ENCODE measurements at regions not wholly inside any gene's neighbourhood (a gene's known extent, or its start where the extent isn't known, plus 50 kb on each side); places are given as distances from the start of the nearest gene placed in this dataset.

DNA sequence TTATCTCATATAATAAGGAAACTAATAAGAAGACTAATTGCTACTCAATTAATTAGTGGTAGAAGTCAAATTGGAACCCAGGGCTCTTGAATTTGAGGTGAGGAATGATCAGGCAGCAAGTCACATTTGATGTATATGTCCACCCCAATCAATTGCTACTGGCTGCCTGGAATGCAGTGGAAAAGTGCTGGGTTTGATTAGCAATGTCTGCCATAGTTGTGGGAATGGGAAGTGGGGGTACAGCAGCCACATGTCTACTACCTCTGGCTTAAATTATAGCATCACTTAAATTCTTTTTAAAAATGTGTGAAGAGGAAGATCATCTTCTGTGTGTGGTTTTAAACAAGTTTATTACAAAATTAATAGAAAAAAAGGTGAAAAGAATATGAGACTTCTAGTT lies 50.8 kb upstream of the NAV2 start:
- Histone ChIP-seq H3K9me3 (ENCODE audit: control insufficient read depth in 2 of 2, low read length in 2 of 2) (no peaks in the 10 kb centered on the region), H3K4me1 (ENCODE audit: control insufficient read depth, insufficient read depth, low read length) (peaks cover 10% of the 10 kb centered on the region), H3K27me3 (ENCODE audit: control insufficient read depth in 1 of 2, insufficient read depth in 2 of 2, low read length in 2 of 2) (no peaks in the 10 kb centered on the region), H3K9ac (ENCODE audit: low read length in 2 of 2) (no peak overlapping the region), H3K36me3 (ENCODE audit: control insufficient read depth in 2 of 2, insufficient read depth in 2 of 2, low read length in 2 of 2) (no peaks in the 10 kb centered on the region), H3K4me3 (ENCODE audit: low read length in 2 of 2) (no peak overlapping the region), H3K27ac (ENCODE audit: low read length) (no peak overlapping the region)

GRCh38 chr11:19660076-19660475 lies 52.6 kb upstream of the NAV2 start:
- Histone ChIP-seq H3K4me3 (ENCODE audit: low read length in 2 of 2) (no peak overlapping the region), H3K4me1 (ENCODE audit: control insufficient read depth, insufficient read depth, low read length) (peaks cover 10% of the 10 kb centered on the region), H3K9ac (ENCODE audit: low read length in 2 of 2) (peak overlapping the region; percentile 24 to 36), H3K9me3 (ENCODE audit: control insufficient read depth in 2 of 2, low read length in 2 of 2) (no peaks in the 10 kb centered on the region), H3K27ac (ENCODE audit: low read length) (peak overlapping the region; percentile 81), H3K36me3 (ENCODE audit: control insufficient read depth in 2 of 2, insufficient read depth in 2 of 2, low read length in 2 of 2) (no peaks in the 10 kb centered on the region), H3K27me3 (ENCODE audit: control insufficient read depth in 1 of 2, insufficient read depth in 2 of 2, low read length in 2 of 2) (no peaks in the 10 kb centered on the region)

- Histone ChIP-seq H3K4me1 (ENCODE audit: control insufficient read depth, insufficient read depth, low read length) (peaks cover 10% of the 10 kb centered on the region), H3K27me3 (ENCODE audit: control insufficient read depth in 1 of 2, insufficient read depth in 2 of 2, low read length in 2 of 2) (no peaks in the 10 kb centered on the region), H3K9me3 (ENCODE audit: control insufficient read depth in 2 of 2, low read length in 2 of 2) (no peaks in the 10 kb centered on the region), H3K27ac (ENCODE audit: low read length) (peak overlapping the region; percentile 62), H3K9ac (ENCODE audit: low read length in 2 of 2) (no peak overlapping the region), H3K36me3 (ENCODE audit: control insufficient read depth in 2 of 2, insufficient read depth in 2 of 2, low read length in 2 of 2) (no peaks in the 10 kb centered on the region), H3K4me3 (ENCODE audit: low read length in 2 of 2) (no peak overlapping the region)
Measured at GRCh38 chr11:19659529-19659928, 53.1 kb upstream of the NAV2 start.

DNA sequence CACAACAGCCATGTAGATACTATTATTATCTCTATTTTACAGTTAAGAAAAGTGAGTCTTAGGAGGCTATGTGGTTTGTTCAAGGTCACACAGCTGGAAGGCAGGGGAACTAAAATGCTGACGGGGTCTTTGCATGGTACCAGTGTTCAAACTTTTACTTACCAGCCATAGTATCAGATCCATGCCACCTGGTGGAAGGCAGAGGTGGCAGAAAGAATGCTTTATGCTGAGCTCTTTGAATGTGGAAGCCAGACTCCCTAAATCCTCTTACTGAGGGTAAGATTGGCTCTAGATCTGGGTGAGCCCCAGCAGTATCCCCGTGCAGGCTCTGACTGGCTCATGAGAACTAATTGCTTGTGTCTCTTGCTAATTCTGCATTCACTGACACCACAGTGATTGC lies 54.3 kb upstream of the NAV2 start:
- Histone ChIP-seq H3K36me3 (ENCODE audit: control insufficient read depth in 2 of 2, insufficient read depth in 2 of 2, low read length in 2 of 2) (no peaks in the 10 kb centered on the region), H3K9ac (ENCODE audit: low read length in 2 of 2) (no peak overlapping the region), H3K27me3 (ENCODE audit: control insufficient read depth in 1 of 2, insufficient read depth in 2 of 2, low read length in 2 of 2) (no peaks in the 10 kb centered on the region), H3K4me1 (ENCODE audit: control insufficient read depth, insufficient read depth, low read length) (peaks cover 12% of the 10 kb centered on the region), H3K4me3 (ENCODE audit: low read length in 2 of 2) (no peak overlapping the region), H3K27ac (ENCODE audit: low read length) (peak overlapping the region; percentile 62), H3K9me3 (ENCODE audit: control insufficient read depth in 2 of 2, low read length in 2 of 2) (no peaks in the 10 kb centered on the region)

DNA sequence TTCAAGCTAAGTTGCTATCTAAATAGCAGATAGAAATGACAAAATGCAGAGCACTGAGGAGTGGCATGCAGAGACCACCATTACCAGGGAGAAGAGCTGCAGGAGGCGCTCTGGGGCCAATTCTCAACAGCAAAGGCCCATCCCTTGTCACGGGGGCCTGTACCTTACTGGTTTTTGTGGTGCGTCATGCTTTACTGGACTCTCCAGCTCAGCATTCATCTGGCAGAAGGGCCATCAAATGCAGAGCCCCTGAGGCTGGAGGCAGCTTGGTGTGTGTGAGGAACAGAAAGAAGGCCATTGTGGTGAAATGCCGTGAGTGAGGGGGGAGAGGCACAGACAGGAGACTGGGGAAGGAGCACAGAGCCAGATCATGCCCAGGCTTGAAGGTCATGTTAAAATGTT lies 56.5 kb upstream of the NAV2 start:
- Histone ChIP-seq H3K9me3 (ENCODE audit: control insufficient read depth in 2 of 2, low read length in 2 of 2) (no peaks in the 10 kb centered on the region), H3K4me1 (ENCODE audit: control insufficient read depth, insufficient read depth, low read length) (peaks cover 24% of the 10 kb centered on the region), H3K9ac (ENCODE audit: low read length in 2 of 2) (no peak overlapping the region), H3K36me3 (ENCODE audit: control insufficient read depth in 2 of 2, insufficient read depth in 2 of 2, low read length in 2 of 2) (no peaks in the 10 kb centered on the region), H3K27me3 (ENCODE audit: control insufficient read depth in 1 of 2, insufficient read depth in 2 of 2, low read length in 2 of 2) (no peaks in the 10 kb centered on the region), H3K4me3 (ENCODE audit: low read length in 2 of 2) (no peak overlapping the region), H3K27ac (ENCODE audit: low read length) (no peak overlapping the region)

- Histone ChIP-seq H3K9me3 (ENCODE audit: control insufficient read depth in 2 of 2, low read length in 2 of 2) (no peaks in the 10 kb centered on the region), H3K27ac (ENCODE audit: low read length) (peak overlapping the region; percentile 33), H3K36me3 (ENCODE audit: control insufficient read depth in 2 of 2, insufficient read depth in 2 of 2, low read length in 2 of 2) (no peaks in the 10 kb centered on the region), H3K4me1 (ENCODE audit: control insufficient read depth, insufficient read depth, low read length) (peaks cover 18% of the 10 kb centered on the region), H3K4me3 (ENCODE audit: low read length in 2 of 2) (no peak overlapping the region), H3K9ac (ENCODE audit: low read length in 2 of 2) (no peak overlapping the region), H3K27me3 (ENCODE audit: control insufficient read depth in 1 of 2, insufficient read depth in 2 of 2, low read length in 2 of 2) (no peaks in the 10 kb centered on the region)
Measured at GRCh38 chr11:19652623-19653375, 59.8 kb upstream of the NAV2 start.

DNA sequence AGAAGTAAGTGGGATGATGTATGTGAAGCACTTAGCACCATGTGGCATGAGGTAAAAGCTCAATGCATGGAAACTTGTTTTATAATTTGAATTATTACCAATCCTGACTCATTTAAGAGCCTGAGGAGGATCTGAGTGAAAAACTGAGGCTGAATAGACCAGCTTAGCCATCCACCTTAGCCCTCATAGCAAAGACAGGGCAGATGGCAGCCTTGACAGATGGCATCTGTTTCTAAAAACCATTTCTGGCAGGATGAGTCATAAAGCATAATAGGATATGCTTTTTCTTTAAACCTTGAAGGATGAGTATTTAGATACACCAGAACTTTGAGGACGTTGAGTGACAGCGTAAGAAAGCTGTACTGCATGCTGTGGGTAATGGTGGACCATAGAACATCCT lies 61.0 kb upstream of the NAV2 start:
- H3K9me3 ChIP-seq (ENCODE audit: control insufficient read depth in 2 of 2, low read length in 2 of 2), result no peaks in the 10 kb centered on the region
- no peak overlapping the region for H3K9ac ChIP-seq (ENCODE audit: low read length in 2 of 2)
- no peaks in the 10 kb centered on the region for H3K27me3 ChIP-seq (ENCODE audit: control insufficient read depth in 1 of 2, insufficient read depth in 2 of 2, low read length in 2 of 2)
- no peak overlapping the region for H3K4me3 ChIP-seq (ENCODE audit: low read length in 2 of 2)
- H3K27ac ChIP-seq (ENCODE audit: low read length), result no peak overlapping the region
- peaks cover 20% of the 10 kb centered on the region for H3K4me1 ChIP-seq (ENCODE audit: control insufficient read depth, insufficient read depth, low read length)
- H3K36me3 ChIP-seq (ENCODE audit: control insufficient read depth in 2 of 2, insufficient read depth in 2 of 2, low read length in 2 of 2), result no peaks in the 10 kb centered on the region

GRCh38 chr11:19651028-19651427 lies 61.6 kb upstream of the NAV2 start:
- no peaks in the 10 kb centered on the region for H3K9me3 ChIP-seq (ENCODE audit: control insufficient read depth in 2 of 2, low read length in 2 of 2)
- no peak overlapping the region for H3K9ac ChIP-seq (ENCODE audit: low read length in 2 of 2)
- no peaks in the 10 kb centered on the region for H3K27me3 ChIP-seq (ENCODE audit: control insufficient read depth in 1 of 2, insufficient read depth in 2 of 2, low read length in 2 of 2)

DNA sequence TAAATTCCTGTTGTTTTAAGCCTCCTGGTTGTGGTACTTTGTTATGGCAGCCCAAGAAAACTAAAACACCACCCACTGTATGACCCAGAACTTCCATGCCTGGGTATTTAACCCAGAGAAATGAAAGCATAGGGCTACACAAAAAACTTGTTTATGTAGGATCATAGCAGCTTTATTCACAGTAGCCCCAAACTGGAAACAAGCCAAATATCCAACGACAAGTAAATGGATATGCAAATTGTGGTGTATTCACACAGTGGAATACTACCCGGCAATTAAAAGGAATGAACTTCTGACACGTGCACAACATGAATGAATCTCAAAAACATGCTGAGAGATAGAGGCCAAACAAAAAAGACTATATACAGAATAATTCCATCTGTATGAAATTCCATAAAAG lies 62.2 kb upstream of the NAV2 start:
- Histone ChIP-seq H3K27me3 (ENCODE audit: control insufficient read depth in 1 of 2, insufficient read depth in 2 of 2, low read length in 2 of 2) (no peaks in the 10 kb centered on the region), H3K36me3 (ENCODE audit: control insufficient read depth in 2 of 2, insufficient read depth in 2 of 2, low read length in 2 of 2) (no peaks in the 10 kb centered on the region), H3K9ac (ENCODE audit: low read length in 2 of 2) (no peak overlapping the region), H3K4me3 (ENCODE audit: low read length in 2 of 2) (no peak overlapping the region), H3K27ac (ENCODE audit: low read length) (no peak overlapping the region), H3K9me3 (ENCODE audit: control insufficient read depth in 2 of 2, low read length in 2 of 2) (no peaks in the 10 kb centered on the region), H3K4me1 (ENCODE audit: control insufficient read depth, insufficient read depth, low read length) (peaks cover 27% of the 10 kb centered on the region)

More at GRCh38 chr11:19651028-19651427, 61.6 kb upstream of the NAV2 start:
- H3K36me3 ChIP-seq (ENCODE audit: control insufficient read depth in 2 of 2, insufficient read depth in 2 of 2, low read length in 2 of 2), result no peaks in the 10 kb centered on the region
- H3K27ac ChIP-seq (ENCODE audit: low read length), result no peak overlapping the region
- peaks cover 25% of the 10 kb centered on the region for H3K4me1 ChIP-seq (ENCODE audit: control insufficient read depth, insufficient read depth, low read length)
- H3K4me3 ChIP-seq (ENCODE audit: low read length in 2 of 2), result no peak overlapping the region

GRCh38 chr11:19649751-19650150 lies 62.9 kb upstream of the NAV2 start:
- peaks cover 27% of the 10 kb centered on the region for H3K4me1 ChIP-seq (ENCODE audit: control insufficient read depth, insufficient read depth, low read length)
- H3K9ac ChIP-seq (ENCODE audit: low read length in 2 of 2), result no peak overlapping the region
- no peaks in the 10 kb centered on the region for H3K36me3 ChIP-seq (ENCODE audit: control insufficient read depth in 2 of 2, insufficient read depth in 2 of 2, low read length in 2 of 2)
- H3K27me3 ChIP-seq (ENCODE audit: control insufficient read depth in 1 of 2, insufficient read depth in 2 of 2, low read length in 2 of 2), result no peaks in the 10 kb centered on the region
- no peak overlapping the region for H3K27ac ChIP-seq (ENCODE audit: low read length)
- no peak overlapping the region for H3K4me3 ChIP-seq (ENCODE audit: low read length in 2 of 2)
- no peaks in the 10 kb centered on the region for H3K9me3 ChIP-seq (ENCODE audit: control insufficient read depth in 2 of 2, low read length in 2 of 2)

DNA sequence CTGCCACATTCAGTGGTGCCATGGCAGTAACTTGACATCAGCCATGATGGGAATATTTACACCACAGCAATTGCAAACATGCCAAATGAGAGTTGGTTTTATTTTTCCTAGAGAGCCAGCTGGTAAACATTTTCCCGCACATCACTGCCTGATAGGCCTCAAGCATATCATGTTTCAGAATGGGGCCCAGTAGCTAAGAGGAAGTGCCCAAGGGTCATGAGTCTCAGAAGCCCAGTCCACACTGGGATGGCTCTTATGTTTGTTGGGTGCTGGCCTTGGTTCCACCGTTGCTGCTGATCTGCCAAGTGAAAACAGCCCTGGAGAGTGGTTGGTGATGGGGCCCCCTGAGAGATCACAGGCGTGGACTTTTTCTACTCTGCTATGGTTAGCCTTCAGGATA lies 64.3 kb upstream of the NAV2 start:
- Histone ChIP-seq H3K27me3 (ENCODE audit: control insufficient read depth in 1 of 2, insufficient read depth in 2 of 2, low read length in 2 of 2) (no peaks in the 10 kb centered on the region), H3K4me1 (ENCODE audit: control insufficient read depth, insufficient read depth, low read length) (peaks cover 25% of the 10 kb centered on the region), H3K9ac (ENCODE audit: low read length in 2 of 2) (no peak overlapping the region), H3K4me3 (ENCODE audit: low read length in 2 of 2) (no peak overlapping the region), H3K9me3 (ENCODE audit: control insufficient read depth in 2 of 2, low read length in 2 of 2) (no peaks in the 10 kb centered on the region), H3K27ac (ENCODE audit: low read length) (no peak overlapping the region), H3K36me3 (ENCODE audit: control insufficient read depth in 2 of 2, insufficient read depth in 2 of 2, low read length in 2 of 2) (no peaks in the 10 kb centered on the region)
